ENCODE measurements at regions not wholly inside any gene's neighbourhood (a gene's known extent, or its start where the extent isn't known, plus 50 kb on each side); places are given as distances from the start of the nearest gene placed in this dataset.

DNA sequence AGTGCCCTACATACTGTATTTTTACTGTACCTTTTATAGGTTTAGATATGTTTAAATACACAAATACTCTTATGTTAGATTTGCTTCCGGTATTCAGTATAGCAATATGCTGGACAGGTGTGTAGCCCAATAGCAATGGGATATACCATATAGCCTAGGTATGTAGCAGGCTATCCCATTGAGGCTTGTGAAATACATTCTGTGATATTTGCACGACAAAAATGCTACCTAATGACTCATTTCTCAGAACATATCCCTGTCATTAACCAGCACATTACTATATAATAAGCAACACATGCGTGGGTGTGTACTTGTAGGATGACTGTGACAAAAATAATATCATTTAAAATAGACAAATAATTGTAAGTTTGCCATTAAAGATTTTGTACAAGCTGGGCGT is 208.8 kb downstream of the MRPS30 start:
- no peak for DNase-seq
- in situ Hi-C loops (cut with HindIII; ENCODE audit: low pct_ligation_motif_present, low pct_unique_long_range_greater_than_20kb, low sequenced_read_pairs), result no loop called here

DNA sequence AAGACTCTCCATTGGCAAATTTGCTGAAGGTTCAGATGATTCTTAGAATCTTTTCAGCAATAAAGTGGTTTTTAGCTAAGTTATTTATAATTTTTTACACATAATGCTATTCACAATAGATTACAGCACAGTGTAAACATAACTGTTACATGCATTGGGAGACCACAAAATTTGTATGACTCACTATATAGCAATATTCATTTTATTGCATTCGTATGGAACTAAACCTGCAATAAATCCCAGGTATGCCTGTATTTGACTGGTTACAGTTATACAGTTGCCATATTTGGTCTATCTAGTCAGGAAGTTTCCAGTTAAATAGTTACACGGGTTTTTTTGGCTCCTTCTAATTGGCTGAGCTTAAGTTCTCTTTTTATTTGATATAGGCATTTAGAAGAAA is 220.8 kb downstream of the MRPS30 start:
- in situ Hi-C loops (cut with HindIII; ENCODE audit: low pct_ligation_motif_present, low pct_unique_long_range_greater_than_20kb, low sequenced_read_pairs), result no loop called here
- no peak for DNase-seq

DNA sequence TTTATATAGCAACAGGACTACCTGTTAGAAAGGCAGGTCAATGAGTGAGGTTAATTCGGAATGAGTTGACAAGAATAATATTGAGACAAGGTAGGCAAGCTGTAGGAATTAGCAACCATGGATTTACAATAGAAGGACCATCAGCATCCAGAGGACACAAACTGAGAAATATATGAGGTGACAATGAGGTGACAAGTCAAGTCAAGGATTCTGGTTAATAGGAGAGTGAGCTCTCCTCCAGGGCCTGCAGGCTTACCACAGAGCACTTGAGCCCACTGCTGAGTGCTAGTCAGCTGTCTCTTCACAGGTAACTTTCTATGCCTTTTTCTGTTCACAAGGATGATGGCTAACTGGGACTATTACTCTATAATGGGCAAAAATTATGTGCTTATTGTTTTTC is 227.2 kb downstream of the MRPS30 start:
- in situ Hi-C loops (cut with HindIII; ENCODE audit: low pct_ligation_motif_present, low pct_unique_long_range_greater_than_20kb, low sequenced_read_pairs), result no loop called here
- DNase-seq, result no peak

DNA sequence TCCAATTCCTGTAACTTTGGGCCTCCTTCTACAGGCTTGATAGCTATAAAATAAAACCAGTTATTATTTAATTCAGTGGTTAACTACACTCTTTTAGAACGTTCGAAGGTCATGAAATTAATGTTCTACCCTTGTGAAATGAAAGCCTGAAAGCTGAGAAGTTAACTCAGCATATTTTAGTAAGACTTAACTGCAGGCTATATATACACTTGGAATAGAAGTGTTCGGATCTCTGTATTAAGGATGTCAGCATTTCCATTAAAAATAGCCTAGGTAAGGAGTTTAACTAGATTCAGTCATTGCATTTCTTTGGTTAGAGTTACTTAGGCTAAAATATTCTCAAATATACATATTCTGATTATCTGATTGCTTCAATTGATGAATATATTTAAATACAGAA is 229.2 kb downstream of the MRPS30 start:
- DNase-seq, result no peak
- in situ Hi-C loops (cut with HindIII; ENCODE audit: low pct_ligation_motif_present, low pct_unique_long_range_greater_than_20kb, low sequenced_read_pairs), result no loop called here

DNA sequence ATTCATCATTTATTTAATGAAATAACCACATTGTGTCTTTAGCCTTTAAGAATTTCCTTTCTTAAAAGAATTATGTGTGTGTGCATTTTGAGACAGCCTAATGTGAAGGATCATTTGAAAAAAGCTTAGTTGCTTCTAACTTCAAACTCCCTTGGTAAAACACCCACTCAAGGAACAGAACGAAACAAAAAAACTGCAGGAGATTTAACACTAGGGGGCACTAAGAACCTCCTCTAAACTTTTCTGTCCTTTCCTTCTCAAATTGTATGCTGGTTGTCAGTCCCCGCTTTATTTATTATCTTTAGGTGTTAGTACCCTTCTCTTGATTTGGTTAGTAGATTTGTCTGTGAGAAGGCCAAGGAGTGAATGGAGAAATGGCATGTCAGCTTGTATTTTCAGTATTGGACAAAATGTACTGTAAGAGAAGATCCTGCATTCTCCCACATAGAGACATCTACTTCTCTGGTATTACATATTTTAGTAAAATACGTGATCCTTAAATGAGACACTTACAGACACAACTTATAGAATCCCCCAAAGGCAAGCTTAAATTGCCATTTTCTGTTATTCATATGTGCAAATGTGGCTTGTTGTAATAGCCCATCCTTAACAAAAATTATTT is 229.7 kb downstream of the MRPS30 start:
- in situ Hi-C loops (cut with HindIII; ENCODE audit: low pct_ligation_motif_present, low pct_unique_long_range_greater_than_20kb, low sequenced_read_pairs), result no loop called here
- DNase-seq, result peak; percentile 56

DNA sequence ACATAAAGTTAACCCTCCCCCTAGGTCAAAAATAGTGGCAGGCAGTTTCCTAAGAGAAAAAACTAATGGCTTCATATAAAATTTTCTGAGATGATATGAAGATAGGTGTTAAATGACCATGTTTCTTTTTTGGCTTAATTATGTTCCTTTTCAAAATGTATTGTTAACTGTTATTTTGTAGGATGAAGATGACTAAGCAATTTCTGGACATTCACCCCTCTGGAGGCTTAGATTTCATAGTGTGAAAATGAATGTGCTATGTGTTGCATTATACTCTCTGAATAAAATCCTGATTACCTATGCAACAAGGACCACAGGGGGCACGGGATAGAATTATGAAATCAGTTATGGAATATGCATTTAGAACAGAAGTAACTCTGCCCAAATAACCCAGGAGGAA is 233.5 kb downstream of the MRPS30 start:
- DNase-seq, result no peak
- in situ Hi-C loops (cut with HindIII; ENCODE audit: low pct_ligation_motif_present, low pct_unique_long_range_greater_than_20kb, low sequenced_read_pairs), result no loop called here

DNA sequence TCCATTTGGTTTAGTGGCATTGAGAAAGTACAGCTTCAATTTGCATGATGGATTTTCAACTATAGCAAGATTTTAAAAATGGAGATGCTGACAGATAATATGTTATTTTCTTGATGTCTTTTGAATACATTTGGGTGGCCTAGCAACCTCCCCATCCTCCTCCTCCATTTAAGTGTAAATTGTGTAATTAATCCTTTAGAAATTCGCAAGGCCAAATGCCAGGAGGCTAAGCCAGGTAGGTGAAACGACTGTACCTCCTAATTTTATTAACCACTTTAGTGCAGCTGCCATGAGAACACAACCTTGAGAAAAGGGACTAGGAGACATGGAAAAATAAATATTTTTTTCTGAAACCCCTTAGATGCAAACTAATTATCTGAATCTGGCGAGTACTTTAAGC is 248.8 kb downstream of the MRPS30 start:
- no peak for DNase-seq

DNA sequence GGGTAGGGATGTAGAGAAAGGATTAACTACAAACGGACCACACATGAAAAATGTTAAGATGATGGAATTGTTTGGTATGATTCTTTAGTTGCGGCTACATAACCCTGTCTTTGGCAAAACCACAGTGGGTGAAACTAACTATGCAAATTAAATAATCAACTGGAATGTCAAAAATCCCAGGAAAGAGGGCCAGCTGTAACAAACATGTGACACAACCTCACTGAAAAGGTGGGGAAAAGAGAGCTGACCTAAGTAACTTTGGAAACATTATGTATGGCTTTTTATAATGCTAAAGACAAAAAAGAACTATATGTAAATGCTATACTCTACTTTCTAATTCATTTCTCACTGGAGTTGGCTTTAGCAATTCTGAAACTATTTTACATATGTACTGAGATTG is 252.0 kb downstream of the MRPS30 start:
- DNase-seq, result no peak
- in situ Hi-C loops (cut with HindIII; ENCODE audit: low pct_ligation_motif_present, low pct_unique_long_range_greater_than_20kb, low sequenced_read_pairs), result no loop called here

More for the DNA sequence above, 248.8 kb downstream of the MRPS30 start:
- in situ Hi-C loops (cut with HindIII; ENCODE audit: low pct_ligation_motif_present, low pct_unique_long_range_greater_than_20kb, low sequenced_read_pairs), result no loop called here

DNA sequence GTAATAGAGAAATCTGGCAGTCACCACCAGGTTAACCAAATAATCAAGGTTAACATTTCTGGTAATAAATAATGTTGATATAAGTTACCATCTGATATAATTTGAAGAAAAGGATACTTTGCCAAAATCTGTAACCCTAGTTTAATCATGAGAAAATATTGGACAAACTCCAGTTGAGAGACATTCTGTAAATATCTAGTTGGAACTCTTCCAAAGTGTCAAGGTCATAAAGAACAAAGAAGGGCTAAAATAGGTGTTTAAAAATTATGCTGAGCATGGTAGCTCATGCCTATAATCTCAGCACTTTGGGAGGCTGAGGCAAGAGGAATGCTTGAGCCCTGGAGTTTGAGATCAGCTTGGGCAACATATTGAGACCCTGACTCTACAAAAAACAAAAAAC is 253.3 kb downstream of the MRPS30 start:
- in situ Hi-C loops (cut with HindIII; ENCODE audit: low pct_ligation_motif_present, low pct_unique_long_range_greater_than_20kb, low sequenced_read_pairs), result no loop called here
- no peak for DNase-seq

DNA sequence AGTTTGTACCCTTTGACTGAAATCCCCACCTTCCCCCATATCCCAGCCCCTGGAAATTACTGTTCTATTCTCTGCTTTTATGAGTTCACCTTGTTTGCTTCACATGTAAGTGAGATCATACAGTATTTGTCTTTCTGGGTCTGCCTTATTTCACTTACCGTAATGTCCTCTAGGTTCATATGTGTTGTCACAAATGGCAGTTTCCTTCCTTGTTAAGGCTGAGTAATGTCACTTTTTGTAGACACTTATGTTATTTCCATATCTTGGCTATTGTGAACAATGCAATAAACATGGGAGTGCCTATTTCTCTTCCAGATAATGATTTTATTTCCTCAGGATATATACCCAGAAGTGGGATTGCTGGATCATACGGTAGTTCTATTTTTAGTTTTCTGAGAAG is 272.3 kb downstream of the MRPS30 start:
- DNase-seq, result no peak
- in situ Hi-C loops (cut with HindIII; ENCODE audit: low pct_ligation_motif_present, low pct_unique_long_range_greater_than_20kb, low sequenced_read_pairs), result no loop called here

DNA sequence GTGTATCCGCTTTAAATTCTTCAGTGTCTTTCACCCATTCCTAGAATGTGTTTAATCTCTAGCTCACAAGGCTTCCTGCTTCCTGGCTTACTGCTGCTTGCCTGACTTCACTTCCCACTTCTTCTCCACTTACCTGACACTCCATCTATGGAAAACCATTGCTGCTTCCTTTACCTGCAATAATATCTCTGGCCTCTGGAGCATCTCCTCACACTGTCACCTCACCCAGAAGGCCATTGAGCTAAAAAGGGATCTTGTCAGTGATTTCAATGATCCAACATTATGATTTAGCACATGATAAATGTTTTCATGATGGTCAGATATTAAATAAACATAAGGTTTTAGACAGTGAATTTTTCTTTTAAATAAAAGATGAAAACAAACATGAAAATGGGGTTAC is 281.1 kb downstream of the MRPS30 start:
- DNase-seq, result no peak
- in situ Hi-C loops (cut with HindIII; ENCODE audit: low pct_ligation_motif_present, low pct_unique_long_range_greater_than_20kb, low sequenced_read_pairs), result no loop called here

DNA sequence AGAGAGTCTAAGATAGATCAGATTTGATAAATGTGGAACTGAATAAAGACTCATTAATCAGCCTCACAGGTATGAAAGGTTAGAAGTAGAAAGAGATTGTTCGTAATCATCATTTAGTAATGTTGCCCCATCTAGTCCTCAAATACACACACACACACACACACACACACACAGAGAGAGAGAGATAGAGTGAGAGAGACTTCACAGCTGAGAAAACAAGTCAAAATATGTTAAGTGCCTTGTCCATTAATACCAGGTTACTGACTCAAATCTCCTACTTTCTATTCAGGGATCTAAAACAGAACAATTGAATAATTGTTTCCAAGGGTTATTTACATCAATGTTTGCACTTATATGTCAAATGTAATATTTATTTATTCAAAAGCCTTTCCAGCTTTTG is 284.6 kb downstream of the MRPS30 start:
- no peak for DNase-seq
- in situ Hi-C loops (cut with HindIII; ENCODE audit: low pct_ligation_motif_present, low pct_unique_long_range_greater_than_20kb, low sequenced_read_pairs), result no loop called here

DNA sequence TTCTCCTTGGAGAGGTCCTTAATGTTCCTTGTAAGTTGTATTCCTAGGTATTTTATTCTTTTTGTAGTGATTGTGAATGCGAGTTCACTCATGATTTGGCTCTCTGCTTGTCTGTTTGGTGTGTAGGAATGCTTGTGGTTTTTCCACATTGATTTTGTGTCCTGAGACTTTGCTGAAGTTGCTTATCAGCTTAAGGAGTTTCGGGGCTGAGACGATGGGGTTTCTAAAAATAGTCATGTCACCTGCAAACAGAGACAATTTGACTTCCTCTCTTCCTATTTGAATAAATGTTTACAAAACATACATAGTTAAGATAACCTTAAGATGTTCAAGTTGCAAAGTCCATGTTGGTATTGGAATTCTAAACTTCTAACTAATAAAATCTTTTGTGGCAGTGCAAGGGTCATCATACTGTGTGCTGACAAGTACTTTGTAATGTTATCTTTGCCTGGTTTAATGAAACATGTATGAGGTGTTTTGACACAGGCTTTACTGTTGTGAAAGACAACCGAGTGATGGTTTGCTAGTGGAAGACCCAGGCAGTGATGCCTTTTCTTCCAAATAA is 286.2 kb downstream of the MRPS30 start:
- in situ Hi-C loops (cut with HindIII; ENCODE audit: low pct_ligation_motif_present, low pct_unique_long_range_greater_than_20kb, low sequenced_read_pairs), result no loop called here
- no peak for DNase-seq

DNA sequence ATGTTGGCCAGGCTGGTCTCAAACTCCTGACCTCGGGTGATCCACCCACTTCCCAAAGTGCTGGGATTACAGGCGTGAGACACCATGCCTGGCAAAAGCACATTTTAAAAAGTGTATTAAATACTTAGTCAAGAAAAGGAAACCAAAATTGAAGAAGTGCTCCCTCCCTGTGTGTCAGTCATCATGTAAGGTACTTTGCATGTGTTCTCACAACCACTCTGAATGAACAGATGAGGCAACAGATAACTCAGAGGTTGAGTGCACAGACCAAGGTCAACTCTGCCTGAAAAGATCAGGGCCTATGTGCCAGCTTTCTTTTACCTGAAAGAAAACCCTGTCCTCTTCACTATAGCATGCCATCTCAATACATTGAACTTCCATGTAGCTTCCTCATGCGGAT is 289.7 kb downstream of the MRPS30 start:
- no peak for DNase-seq
- in situ Hi-C loops (cut with HindIII; ENCODE audit: low pct_ligation_motif_present, low pct_unique_long_range_greater_than_20kb, low sequenced_read_pairs), result no loop called here

DNA sequence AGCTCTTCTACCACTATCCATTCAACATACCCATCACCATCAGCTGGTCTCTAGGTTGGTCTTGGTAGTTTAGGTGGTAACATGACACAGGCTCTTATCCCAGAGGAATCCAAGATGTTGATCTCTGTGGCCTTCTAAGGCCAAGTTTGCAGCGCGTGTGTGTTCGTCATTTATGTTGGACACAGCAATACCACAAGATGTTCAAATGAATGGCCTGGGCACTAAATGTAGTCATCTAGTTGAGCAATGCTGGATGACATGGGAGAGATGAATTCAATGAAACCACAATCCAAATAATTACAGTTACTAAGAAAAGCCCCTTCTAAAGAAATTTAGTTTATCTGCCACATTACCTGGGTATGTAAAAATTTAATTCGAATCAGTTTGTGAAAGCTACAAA is 292.4 kb downstream of the MRPS30 start:
- in situ Hi-C loops (cut with HindIII; ENCODE audit: low pct_ligation_motif_present, low pct_unique_long_range_greater_than_20kb, low sequenced_read_pairs), result no loop called here
- DNase-seq, result no peak

DNA sequence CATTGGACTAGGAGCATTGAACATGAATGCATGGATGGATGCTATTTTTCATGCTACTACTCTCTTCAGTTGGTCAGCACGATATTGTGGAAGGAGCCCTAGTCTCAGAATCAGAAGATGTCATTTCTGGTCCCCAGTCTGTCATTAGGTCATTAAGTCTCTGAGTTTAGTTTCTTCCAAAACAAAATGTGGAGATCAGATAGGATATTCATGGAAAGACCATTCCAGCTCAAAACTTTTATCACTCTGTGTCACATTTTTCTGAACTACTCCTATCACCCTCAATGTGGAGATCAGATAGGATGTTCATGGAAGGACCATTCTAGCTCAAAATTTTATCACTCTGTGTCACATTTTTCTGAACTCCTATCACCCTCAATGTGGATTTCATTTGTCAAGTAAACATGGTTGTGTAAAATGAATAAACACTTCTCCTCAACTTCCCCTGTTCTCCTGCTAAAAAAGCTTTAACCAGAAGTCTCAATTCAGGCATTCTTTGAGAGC is 296.8 kb downstream of the MRPS30 start:
- DNase-seq, result no peak
- in situ Hi-C loops (cut with HindIII; ENCODE audit: low pct_ligation_motif_present, low pct_unique_long_range_greater_than_20kb, low sequenced_read_pairs), result no loop called here

DNA sequence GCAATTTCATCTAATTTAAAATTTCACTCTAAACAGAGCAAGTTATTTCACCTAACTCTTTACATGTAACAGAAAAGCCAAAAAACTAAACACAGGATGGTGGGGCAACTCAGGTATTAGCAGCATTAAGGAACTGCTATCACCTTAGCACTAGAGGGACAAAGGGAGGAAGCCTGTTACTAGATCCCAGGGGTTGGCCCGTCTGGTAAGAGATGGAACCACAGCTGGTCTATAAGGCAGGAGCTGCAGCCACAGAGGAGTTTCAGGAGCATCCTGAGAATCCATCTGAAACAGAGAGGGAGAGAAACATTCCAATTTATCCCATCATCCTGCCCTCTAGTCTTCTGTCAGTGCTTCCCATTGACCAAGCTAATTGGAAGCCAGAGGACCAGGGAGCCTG is 300.3 kb downstream of the MRPS30 start:
- in situ Hi-C loops (cut with HindIII; ENCODE audit: low pct_ligation_motif_present, low pct_unique_long_range_greater_than_20kb, low sequenced_read_pairs), result no loop called here
- no peak for DNase-seq

DNA sequence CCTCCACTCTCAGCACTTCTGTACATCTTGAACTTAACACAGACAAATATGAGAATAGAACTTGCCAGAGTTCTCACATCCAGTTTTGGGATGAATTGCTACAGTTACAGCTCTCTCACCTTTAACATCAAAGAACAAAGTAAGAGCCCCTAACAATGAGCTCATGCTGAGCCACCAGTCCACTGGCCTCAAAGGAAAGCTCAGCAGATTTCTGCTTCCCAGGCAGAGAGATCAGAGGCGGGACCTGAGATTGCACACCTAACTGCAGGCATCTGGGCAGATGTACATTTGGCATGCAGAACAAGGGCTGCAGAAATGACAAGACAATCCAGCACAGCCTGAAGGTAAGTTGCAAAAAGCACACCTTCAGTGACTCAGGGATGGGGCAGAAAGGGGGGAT is 300.9 kb downstream of the MRPS30 start:
- no peak for DNase-seq
- in situ Hi-C loops (cut with HindIII; ENCODE audit: low pct_ligation_motif_present, low pct_unique_long_range_greater_than_20kb, low sequenced_read_pairs), result no loop called here

DNA sequence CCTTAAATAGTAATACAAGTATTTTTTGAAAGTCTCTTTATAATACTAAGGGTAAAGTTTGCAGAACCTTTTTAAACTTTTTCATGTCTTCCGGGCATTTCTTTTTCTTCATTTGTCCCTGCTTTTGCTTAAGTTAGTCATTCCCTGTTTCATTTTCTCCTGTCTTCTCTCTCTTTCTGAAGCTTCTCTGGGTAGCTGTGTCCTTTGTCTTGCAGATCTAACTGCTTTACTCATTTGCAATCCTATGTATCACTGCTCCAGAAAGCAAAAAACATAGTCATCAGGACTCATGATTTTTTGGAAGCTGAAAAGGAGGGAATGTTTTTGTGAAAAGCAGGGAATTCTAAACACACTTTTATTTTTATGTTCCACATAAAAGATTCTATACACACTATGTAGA is 301.7 kb downstream of the MRPS30 start:
- in situ Hi-C loops (cut with HindIII; ENCODE audit: low pct_ligation_motif_present, low pct_unique_long_range_greater_than_20kb, low sequenced_read_pairs), result no loop called here

DNA sequence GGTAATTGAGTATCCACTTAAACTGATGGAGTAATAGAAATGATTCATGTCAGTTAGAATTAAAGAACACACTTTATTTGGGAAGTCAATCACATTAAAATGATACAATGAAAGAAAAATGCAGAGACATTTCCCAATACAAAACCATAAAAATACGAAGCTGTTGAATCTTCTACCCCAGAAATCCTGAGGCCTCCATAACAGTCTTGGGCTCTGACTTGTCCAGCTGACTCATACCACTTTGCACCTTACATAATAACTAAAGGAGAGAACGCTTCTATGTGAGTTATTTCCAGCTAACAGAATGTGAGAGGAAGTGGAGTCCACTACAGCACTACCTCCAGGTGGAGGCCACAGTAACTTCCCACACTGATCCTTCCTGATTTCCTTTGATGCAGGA is 305.0 kb downstream of the MRPS30 start:
- DNase-seq, result peak; percentile 32
- in situ Hi-C loops (cut with HindIII; ENCODE audit: low pct_ligation_motif_present, low pct_unique_long_range_greater_than_20kb, low sequenced_read_pairs), result no loop called here

More for the DNA sequence above, 301.7 kb downstream of the MRPS30 start:
- no peak for DNase-seq

DNA sequence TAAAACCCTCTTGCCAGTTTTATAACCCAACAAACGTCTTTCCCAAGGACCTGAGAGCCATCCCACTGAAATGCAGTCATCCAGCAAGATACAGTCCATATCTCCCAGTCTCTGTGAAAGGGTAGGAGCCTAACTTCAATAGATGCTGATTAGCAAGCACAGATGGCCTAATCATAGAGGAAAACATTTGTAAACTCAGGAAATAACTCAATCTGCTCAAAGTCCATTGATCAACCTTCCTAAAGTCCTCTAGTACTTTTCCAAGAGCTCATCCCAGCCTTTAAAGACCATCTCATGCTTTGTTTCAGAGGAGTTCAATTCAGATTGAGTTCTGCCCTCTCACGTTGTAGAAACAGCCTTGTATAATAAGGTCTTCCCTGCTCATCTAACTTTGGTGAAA is 324.2 kb downstream of the MRPS30 start:
- in situ Hi-C loops (cut with HindIII; ENCODE audit: low pct_ligation_motif_present, low pct_unique_long_range_greater_than_20kb, low sequenced_read_pairs), result no loop called here
- no peak for DNase-seq

All from ACHN (cell line).